HCT116 (cell line): ENCODE measurements at regions not wholly inside any gene's neighbourhood (a gene's known extent, or its start where the extent isn't known, plus 50 kb on each side); places are given as distances from the start of the nearest gene placed in this dataset.

Experiments used
- ATAC-seq: fragments of 200-7000 bp; cut with Tn5 transposase; 2 replicates; pipeline ENCODE4 v1.9.1; 2020; ENCODE audit warnings: mild to moderate bottlenecking, moderate library complexity
- BruUV-seq: library from RNA; stranded (reverse); fragments of 400-500 nt; replicated peaks from 2 replicates; lab custom pipeline; 2021; lab: Mats Ljungman, UMichigan
- CTCF ChIA-PET: fragments of 300-600 bp; sonication (Branson Sonifier 250); formaldehyde crosslinking; loops from one replicate; lab custom pipeline; 2021; ENCODE audit warnings: antibody characterized with exemption; lab: Charles Lee
- POLR2A ChIA-PET: fragments of 300-600, 350-600 bp; sonication (Branson Sonifier 250); formaldehyde crosslinking; loops from one replicate; lab custom pipeline; 2021; ENCODE audit warnings: antibody characterized with exemption; lab: Charles Lee
- RAD21 ChIA-PET, 2 experiments: fragments of 300-600 bp; sonication (Branson Sonifier 250); formaldehyde crosslinking; loops; one replicate each; lab custom pipeline; 2023; ENCODE audit warnings: low total read pairs in 2 of 2; ENCODE audit not compliant: uncharacterized antibody in 2 of 2, unreplicated experiment in 2 of 2, low non-redundant PET in 1 of 2; lab: Charles Lee
- DNase-seq: peaks from one replicate; pipeline ENCODE4 v3.0.0-alpha.2; 2010; ENCODE audit warnings: low read depth, low spot score
- H2AFZ ChIP-seq: fragments of 200-600 bp; shearing (Covaris generic), sonication (generic); 2 replicates; pipeline ENCODE4 v1.6.1; 2017; ENCODE audit warnings: low read depth, mixed run types, mixed read lengths, antibody characterized with exemption, low read length; ENCODE audit not compliant: poor library complexity, severe bottlenecking
- H3K27ac ChIP-seq: 2 replicates; pipeline ENCODE4 v1.5.1; 2012; ENCODE audit warnings: low read depth, low read length
- H3K27me3 ChIP-seq: fragments of 200-600 bp; sonication (generic); 2 replicates; pipeline ENCODE4 v1.6.1; 2016; ENCODE audit warnings: mixed run types, low read length, mixed read lengths; ENCODE audit not compliant: insufficient read depth
- H3K36me3 ChIP-seq, 2 experiments: fragments of 200-500 bp in 1 of 2; fragments of 200-600 bp in 1 of 2; sonication (Bioruptor generic) in 1 of 2; sonication (generic) in 1 of 2; 2 replicates each; pipeline versions ENCODE4 v1.5.1 to v1.6.1; 2014 to 2016; ENCODE audit warnings: low read length in 2 of 2, inconsistent platforms in 1 of 2, mixed read lengths in 1 of 2, mixed run types in 1 of 2; ENCODE audit not compliant: insufficient read depth in 2 of 2, control insufficient read depth in 1 of 2
- H3K4me1 ChIP-seq, 2 experiments: fragments of 200-600 bp in 1 of 2; sonication (generic) in 1 of 2; 2 replicates each; pipeline versions ENCODE4 v1.5.1 to v1.6.1; 2012 to 2017; ENCODE audit warnings: low read length in 2 of 2, inconsistent platforms in 1 of 2, mild to moderate bottlenecking in 1 of 2, mixed read lengths in 1 of 2, mixed run types in 1 of 2, moderate library complexity in 1 of 2; ENCODE audit not compliant: insufficient read depth in 2 of 2, control insufficient read depth in 1 of 2
- H3K4me2 ChIP-seq: fragments of 200-600 bp; sonication (generic); 2 replicates; pipeline ENCODE4 v1.6.1; 2017; ENCODE audit warnings: mixed run types, low read length, mixed read lengths
- H3K4me3 ChIP-seq, 2 experiments: fragments of 200-600 bp in 1 of 2; sonication (generic) in 1 of 2; replicated peaks in 1 of 2; 2 replicates each; pipeline ENCODE4 v1.5.1; 2011 to 2016; ENCODE audit warnings: low read length in 2 of 2, control low read depth in 1 of 2, low read depth in 1 of 2, mild to moderate bottlenecking in 1 of 2, mixed read lengths in 1 of 2, mixed run types in 1 of 2
- H3K79me2 ChIP-seq: fragments of 200-600 bp; sonication (generic); 2 replicates; pipeline ENCODE4 v1.6.1; 2017; ENCODE audit warnings: mild to moderate bottlenecking, mixed run types, low read length, moderate library complexity, mixed read lengths; ENCODE audit not compliant: insufficient read depth
- H3K9ac ChIP-seq: fragments of 200-600 bp; sonication (generic); 2 replicates; pipeline ENCODE4 v1.6.1; 2016; ENCODE audit warnings: low read length, mixed read lengths
- H3K9me2 ChIP-seq: fragments of 200-600 bp; sonication (generic), shearing (Covaris generic); 2 replicates; pipeline ENCODE4 v1.6.1; 2017; ENCODE audit warnings: mixed run types, mild to moderate bottlenecking, moderate library complexity; ENCODE audit not compliant: insufficient read depth
- H3K9me3 ChIP-seq, 2 experiments: fragments of 200-500 bp in 1 of 2; fragments of 200-600 bp in 1 of 2; sonication (Bioruptor generic) in 1 of 2; sonication (generic) in 1 of 2; 2 replicates each; pipeline ENCODE4 v1.6.1; 2014 to 2017; ENCODE audit warnings: low read length in 2 of 2, mixed read lengths in 2 of 2, inconsistent platforms in 1 of 2, low read depth in 1 of 2, mild to moderate bottlenecking in 1 of 2, mixed run types in 1 of 2, moderate library complexity in 1 of 2; ENCODE audit not compliant: control insufficient read depth in 1 of 2, insufficient read depth in 1 of 2
- H4K20me1 ChIP-seq: fragments of 200-600 bp; sonication (generic), shearing (Covaris generic); 2 replicates; pipeline ENCODE4 v1.6.1; 2017; ENCODE audit warnings: mixed run types, mild to moderate bottlenecking, moderate library complexity; ENCODE audit not compliant: insufficient read depth
- CBX3 ChIP-seq: IDR thresholded peaks from 2 replicates; pipeline ENCODE4 v1.6.1; 2012; ENCODE audit warnings: low read depth
- EGR1 ChIP-seq: IDR thresholded peaks from 2 replicates; pipeline ENCODE4 v1.6.1; 2012; ENCODE audit warnings: low read depth
- ELF1 ChIP-seq: IDR thresholded peaks from 2 replicates; pipeline ENCODE4 v1.6.1; 2012; ENCODE audit warnings: low read depth, borderline replicate concordance
- EZH2 ChIP-seq: fragments of 200-600 bp; sonication (generic); IDR thresholded peaks from 2 replicates; pipeline ENCODE4 v1.6.1; 2017; ENCODE audit warnings: antibody characterized with exemption, mixed run types
- FOSL1 ChIP-seq: IDR thresholded peaks from 2 replicates; pipeline ENCODE4 v1.6.1; 2012; ENCODE audit warnings: low read depth
- JUND ChIP-seq: IDR thresholded peaks from 2 replicates; pipeline ENCODE4 v1.6.1; 2012
- POLR2A ChIP-seq: IDR thresholded peaks from 2 replicates; pipeline ENCODE4 v1.7.0; 2011; ENCODE audit warnings: borderline replicate concordance; ENCODE audit not compliant: insufficient read depth, insufficient read length; ENCODE audit errors: extremely low read depth
- POLR2AphosphoS5 ChIP-seq: IDR thresholded peaks from 2 replicates; pipeline ENCODE4 v1.6.1; 2011; ENCODE audit warnings: mild to moderate bottlenecking, low read depth, low read length, moderate library complexity
- RAD21 ChIP-seq: IDR thresholded peaks from 2 replicates; pipeline ENCODE4 v1.6.1; 2012; ENCODE audit warnings: low read depth, mild to moderate bottlenecking
- SIN3A ChIP-seq: IDR thresholded peaks from 2 replicates; pipeline ENCODE4 v1.6.1; 2012; ENCODE audit warnings: low read depth
- SRF ChIP-seq: IDR thresholded peaks from 2 replicates; pipeline ENCODE4 v1.6.1; 2012; ENCODE audit warnings: low read depth
- ZFX ChIP-seq: fragments of 450-650 bp; IDR thresholded peaks from 2 replicates; pipeline ENCODE4 v1.6.1; 2017
- ZNF274 ChIP-seq: fragments of 200-500 bp; sonication (Bioruptor generic); IDR thresholded peaks from 2 replicates; pipeline ENCODE4 v1.6.1; 2014; ENCODE audit warnings: mild to moderate bottlenecking, low read depth, low read length, inconsistent platforms
- intact Hi-C: fragments of 100-400 bp; cut with micrococcal nuclease; formaldehyde crosslinking; loops from 2 replicates; pipeline ENCODE4 v1.10.0; 2022
- TF ChIP-seq, protein P1 (sequence below): IDR thresholded peaks from 2 replicates; pipeline ENCODE4 v1.6.1; 2012
- TF ChIP-seq, protein P2 (sequence below): IDR thresholded peaks from 2 replicates; pipeline ENCODE4 v1.6.1; 2011; ENCODE audit warnings: mild to moderate bottlenecking, low read length, moderate library complexity; ENCODE audit not compliant: insufficient replicate concordance; ENCODE audit errors: extremely low read depth
- TF ChIP-seq, protein P3 (sequence below), 3 experiments: fragments of 200-600 bp in 1 of 3; sonication (generic) in 1 of 3; IDR thresholded peaks in 2 of 3; conservative IDR thresholded peaks in 1 of 3; 2 replicates each; pipeline ENCODE4 v1.5.1; 2012 to 2017; ENCODE audit warnings: low read depth in 2 of 3, low read length in 2 of 3, antibody characterized with exemption in 1 of 3, borderline replicate concordance in 1 of 3, control low read depth in 1 of 3, mild to moderate bottlenecking in 1 of 3, mixed read lengths in 1 of 3, mixed run types in 1 of 3, moderate library complexity in 1 of 3; ENCODE audit not compliant: insufficient read depth in 1 of 3

DNA sequence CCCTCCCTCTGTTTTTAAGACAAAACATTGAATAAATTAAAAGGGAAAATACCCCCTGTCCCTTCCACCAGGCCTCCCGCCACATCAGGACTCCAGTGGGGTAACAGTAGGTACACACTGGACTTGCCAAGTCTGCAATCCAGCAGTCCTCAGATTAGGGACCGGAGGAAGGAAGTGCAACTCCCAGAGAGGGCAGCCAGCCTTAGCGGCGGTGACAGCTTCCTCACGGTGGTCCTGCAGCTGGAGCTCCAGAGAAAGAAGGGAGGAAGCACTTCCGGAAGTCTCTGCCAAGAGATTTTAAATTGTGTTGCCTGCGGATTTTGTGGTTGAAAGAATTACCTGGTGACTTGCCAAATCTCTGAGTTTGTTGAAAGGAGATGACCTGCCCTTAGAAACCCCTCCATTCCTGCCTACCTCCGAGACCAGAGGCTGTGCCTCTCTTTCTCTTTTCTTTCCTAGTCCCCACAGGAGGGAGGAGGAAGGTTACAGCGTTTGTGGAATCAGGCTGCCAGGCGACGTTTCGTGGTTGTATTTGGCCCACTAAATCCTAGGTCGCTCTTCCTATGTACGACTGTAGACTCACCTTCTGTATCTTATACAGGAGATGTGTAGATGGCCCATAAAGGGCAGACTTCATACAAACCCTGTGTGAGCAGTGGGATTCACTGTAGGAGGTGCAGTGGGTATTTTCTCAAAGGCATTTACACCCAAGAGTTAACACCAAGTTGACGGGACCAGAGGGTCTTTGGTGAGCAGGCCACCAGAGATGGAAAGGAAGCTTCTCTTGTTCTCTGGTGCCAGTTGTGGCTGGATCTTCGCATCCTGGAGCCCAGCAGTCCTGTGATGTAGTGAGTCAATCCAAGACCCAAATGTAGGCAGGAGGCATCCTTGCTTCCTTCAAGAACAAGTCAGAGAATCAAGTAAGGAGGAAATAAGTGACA is 77.9 kb downstream of the INSIG1 start:
- H3K9me3 ChIP-seq: no peaks in the 10 kb centered on the region
- no peak overlapping the region for H3K4me3 ChIP-seq
- no peaks in the 10 kb centered on the region for H3K9me2 ChIP-seq
- H2AFZ ChIP-seq: no peak overlapping the region
- POLR2A ChIA-PET: no interaction called here
- no peak for DNase-seq
- TF ChIP-seq CBX3: no peak
- TF ChIP-seq EGR1: no peak
- TF ChIP-seq EZH2: no peak
- TF ChIP-seq POLR2A: no peak
- no peak for TF ChIP-seq ZFX
- TF ChIP-seq SRF: no peak
- TF ChIP-seq, protein P1, sequence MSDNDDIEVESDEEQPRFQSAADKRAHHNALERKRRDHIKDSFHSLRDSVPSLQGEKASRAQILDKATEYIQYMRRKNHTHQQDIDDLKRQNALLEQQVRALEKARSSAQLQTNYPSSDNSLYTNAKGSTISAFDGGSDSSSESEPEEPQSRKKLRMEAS: no peak
- TF ChIP-seq ELF1: no peak
- no peak for TF ChIP-seq RAD21
- TF ChIP-seq JUND: no peak
- TF ChIP-seq, all 23 proteins: peak for 0
- CTCF ChIA-PET: no interaction called here
- Histone ChIP-seq H4K20me1 (no peaks in the 10 kb centered on the region), H3K9ac (no peak overlapping the region), H3K36me3 (no peaks in the 10 kb centered on the region), H3K27ac (no peak overlapping the region), H3K4me2 (no peak overlapping the region), H3K79me2 (no peaks in the 10 kb centered on the region), H3K27me3 (peaks cover 27% of the 10 kb centered on the region), H3K4me1 (peaks cover 3 to 12% of the 10 kb centered on the region in 2 experiments; a peak in 3 of 4 replicates)
- intact Hi-C loops: no loop called here
- BruUV-seq: no TSS peak
- ATAC-seq: no peak
- RAD21 ChIA-PET: no interaction called here

DNA sequence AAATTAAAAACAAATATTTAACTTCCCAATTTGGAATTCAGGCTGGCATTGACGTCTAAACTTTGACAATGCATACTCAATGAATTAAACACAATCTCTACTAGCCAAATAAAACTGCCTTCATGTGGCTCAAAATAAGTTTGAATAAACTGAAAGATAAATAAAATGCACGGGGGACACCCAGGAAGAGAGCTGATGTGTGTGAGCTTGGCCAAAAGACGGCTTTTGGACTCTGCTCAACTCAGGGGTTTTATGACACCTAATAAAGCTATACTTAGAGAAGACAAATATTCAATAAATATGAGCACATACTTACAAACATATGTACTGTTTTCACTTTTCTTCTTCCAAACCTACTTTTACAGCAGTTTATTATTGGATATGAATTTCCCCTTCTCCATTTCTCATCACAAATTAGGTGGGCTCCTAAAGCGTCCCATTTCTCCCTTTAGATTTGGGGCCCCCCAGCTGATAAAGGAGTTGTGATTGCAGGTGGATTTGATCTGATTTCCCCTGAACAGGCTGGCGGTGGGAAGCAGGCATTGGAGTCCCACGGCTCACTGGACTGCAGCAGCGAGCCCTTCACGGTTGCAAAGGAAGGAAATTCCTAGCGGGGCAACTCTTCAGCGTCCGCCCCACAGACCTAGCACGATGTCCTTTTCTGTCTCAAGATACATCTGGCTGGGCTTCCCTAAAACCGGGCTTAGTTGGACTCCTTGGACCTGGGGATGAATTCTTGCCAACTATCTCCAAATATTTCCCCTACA is 79.6 kb downstream of the INSIG1 start:
- CTCF ChIA-PET: no interaction called here
- no peak for DNase-seq
- H3K9me3 ChIP-seq: no peaks in the 10 kb centered on the region
- no peak overlapping the region for H3K4me2 ChIP-seq
- no peaks in the 10 kb centered on the region for H3K9me2 ChIP-seq
- H3K36me3 ChIP-seq: no peaks in the 10 kb centered on the region
- peaks cover 27% of the 10 kb centered on the region for H3K27me3 ChIP-seq
- no peak overlapping the region for H3K4me3 ChIP-seq
- intact Hi-C loops: no loop called here
- POLR2A ChIA-PET: no interaction called here
- H3K9ac ChIP-seq: no peak overlapping the region
- H2AFZ ChIP-seq: no peak overlapping the region
- peaks cover 2 to 11% of the 10 kb centered on the region in 2 experiments; a peak in 3 of 4 replicates for H3K4me1 ChIP-seq
- H4K20me1 ChIP-seq: no peaks in the 10 kb centered on the region
- no peaks in the 10 kb centered on the region for H3K79me2 ChIP-seq
- RAD21 ChIA-PET: no interaction called here
- no peak for ATAC-seq
- BruUV-seq: no TSS peak
- no peak overlapping the region for H3K27ac ChIP-seq
- TF ChIP-seq, protein P2, sequence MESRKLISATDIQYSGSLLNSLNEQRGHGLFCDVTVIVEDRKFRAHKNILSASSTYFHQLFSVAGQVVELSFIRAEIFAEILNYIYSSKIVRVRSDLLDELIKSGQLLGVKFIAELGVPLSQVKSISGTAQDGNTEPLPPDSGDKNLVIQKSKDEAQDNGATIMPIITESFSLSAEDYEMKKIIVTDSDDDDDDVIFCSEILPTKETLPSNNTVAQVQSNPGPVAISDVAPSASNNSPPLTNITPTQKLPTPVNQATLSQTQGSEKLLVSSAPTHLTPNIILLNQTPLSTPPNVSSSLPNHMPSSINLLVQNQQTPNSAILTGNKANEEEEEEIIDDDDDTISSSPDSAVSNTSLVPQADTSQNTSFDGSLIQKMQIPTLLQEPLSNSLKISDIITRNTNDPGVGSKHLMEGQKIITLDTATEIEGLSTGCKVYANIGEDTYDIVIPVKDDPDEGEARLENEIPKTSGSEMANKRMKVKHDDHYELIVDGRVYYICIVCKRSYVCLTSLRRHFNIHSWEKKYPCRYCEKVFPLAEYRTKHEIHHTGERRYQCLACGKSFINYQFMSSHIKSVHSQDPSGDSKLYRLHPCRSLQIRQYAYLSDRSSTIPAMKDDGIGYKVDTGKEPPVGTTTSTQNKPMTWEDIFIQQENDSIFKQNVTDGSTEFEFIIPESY: no peak
- TF ChIP-seq, protein P3, sequence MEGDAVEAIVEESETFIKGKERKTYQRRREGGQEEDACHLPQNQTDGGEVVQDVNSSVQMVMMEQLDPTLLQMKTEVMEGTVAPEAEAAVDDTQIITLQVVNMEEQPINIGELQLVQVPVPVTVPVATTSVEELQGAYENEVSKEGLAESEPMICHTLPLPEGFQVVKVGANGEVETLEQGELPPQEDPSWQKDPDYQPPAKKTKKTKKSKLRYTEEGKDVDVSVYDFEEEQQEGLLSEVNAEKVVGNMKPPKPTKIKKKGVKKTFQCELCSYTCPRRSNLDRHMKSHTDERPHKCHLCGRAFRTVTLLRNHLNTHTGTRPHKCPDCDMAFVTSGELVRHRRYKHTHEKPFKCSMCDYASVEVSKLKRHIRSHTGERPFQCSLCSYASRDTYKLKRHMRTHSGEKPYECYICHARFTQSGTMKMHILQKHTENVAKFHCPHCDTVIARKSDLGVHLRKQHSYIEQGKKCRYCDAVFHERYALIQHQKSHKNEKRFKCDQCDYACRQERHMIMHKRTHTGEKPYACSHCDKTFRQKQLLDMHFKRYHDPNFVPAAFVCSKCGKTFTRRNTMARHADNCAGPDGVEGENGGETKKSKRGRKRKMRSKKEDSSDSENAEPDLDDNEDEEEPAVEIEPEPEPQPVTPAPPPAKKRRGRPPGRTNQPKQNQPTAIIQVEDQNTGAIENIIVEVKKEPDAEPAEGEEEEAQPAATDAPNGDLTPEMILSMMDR (IDR thresholded peaks at IDR 0.05 in 2 of 3, conservative IDR thresholded peaks at IDR 0.05 in 1 of 3; ENCODE audit: borderline replicate concordance in 1 of 3, insufficient read depth in 1 of 3, low read depth in 2 of 3, low read length in 2 of 3): no peak
- no peak for TF ChIP-seq POLR2A
- no peak for TF ChIP-seq POLR2AphosphoS5
- TF ChIP-seq FOSL1: no peak
- no peak for TF ChIP-seq ZNF274
- no peak for TF ChIP-seq ELF1
- no peak for TF ChIP-seq SRF
- no peak for TF ChIP-seq SIN3A
